B cell (primary cell): ENCODE measurements at regions not wholly inside any gene's neighbourhood (a gene's known extent, or its start where the extent isn't known, plus 50 kb on each side); places are given as distances from the start of the nearest gene placed in this dataset.

Experiments
- ATAC-seq: fragments of 200-7000 bp; cut with Tn5 transposase; one replicate; pipeline ENCODE4 v1.10.0; 2021; ENCODE audit warnings: low read depth, mild to moderate bottlenecking, moderate number of reproducible peaks, moderate library complexity
- CTCF ChIA-PET: fragments of 350-600 bp; sonication (Branson Sonifier 250); formaldehyde crosslinking; loops from one replicate; lab custom pipeline; 2021; ENCODE audit warnings: antibody characterized with exemption, inconsistent platforms; lab: Charles Lee
- POLR2A ChIA-PET: fragments of 350-600 bp; sonication (Branson Sonifier 250); formaldehyde crosslinking; loops from one replicate; lab custom pipeline; 2021; ENCODE audit warnings: antibody characterized with exemption; lab: Charles Lee
- DNase-seq: peaks from one replicate; pipeline ENCODE4 v3.0.0; 2013
- H2AFZ ChIP-seq: 2 replicates; pipeline ENCODE4 v1.6.1; 2012; ENCODE audit warnings: mild to moderate bottlenecking, low read depth, low read length; ENCODE audit not compliant: insufficient read depth, poor library complexity, severe bottlenecking
- H3K27ac ChIP-seq, 2 donors: 1 replicate in 1 of 2; 2 replicates in 1 of 2; pipeline ENCODE4 v1.5.1; 2012 to 2013; ENCODE audit warnings: low read length in 2 of 2, mild to moderate bottlenecking in 2 of 2, moderate library complexity in 1 of 2
- H3K27me3 ChIP-seq, 4 experiments: fragments of 200-600 bp in 1 of 4; sonication (generic) in 1 of 4; replicated peaks in 1 of 4; 1 replicate in 2 of 4; 2 replicates in 2 of 4; pipeline versions ENCODE4 v1.6.1 to v1.7.0; 2013 to 2016; ENCODE audit warnings: low read length in 3 of 4, mild to moderate bottlenecking in 2 of 4, mixed read lengths in 1 of 4, moderate library complexity in 1 of 4; ENCODE audit not compliant: insufficient read depth in 4 of 4, control insufficient read depth in 3 of 4; ENCODE audit errors: control extremely low read depth in 1 of 4
- H3K36me3 ChIP-seq, 2 experiments: replicated peaks in 1 of 2; 1 replicate in 1 of 2; 2 replicates in 1 of 2; pipeline versions ENCODE4 v1.6.1 to v1.7.1; 2013; ENCODE audit warnings: low read length in 1 of 2; ENCODE audit not compliant: insufficient read depth in 2 of 2, control insufficient read depth in 1 of 2; ENCODE audit errors: control extremely low read depth in 1 of 2, extremely low read depth in 1 of 2
- H3K4me1 ChIP-seq, 2 donors: fragments of 200-600 bp in 1 of 2; sonication (generic) in 1 of 2; 1 replicate in 1 of 2; 2 replicates in 1 of 2; pipeline versions ENCODE4 v1.5.1 to v1.6.1; 2013 to 2017; ENCODE audit warnings: low read length in 2 of 2; ENCODE audit not compliant: control insufficient read depth in 2 of 2, insufficient read depth in 2 of 2
- H3K4me2 ChIP-seq: replicated peaks from 2 replicates; pipeline ENCODE3; 2012; ENCODE audit warnings: mild to moderate bottlenecking, low read depth, low read length; ENCODE audit not compliant: poor library complexity, severe bottlenecking
- H3K4me3 ChIP-seq, 5 experiments: fragments of 200-600 bp in 1 of 5; sonication (generic) in 1 of 5; 1 replicate in 3 of 5; 2 replicates in 2 of 5; pipeline versions ENCODE4 v1.5.1 to v1.7.0; 2011 to 2016; ENCODE audit warnings: low read length in 4 of 5, mild to moderate bottlenecking in 4 of 5, low read depth in 2 of 5, control low read depth in 1 of 5, moderate library complexity in 1 of 5; ENCODE audit not compliant: insufficient read depth in 1 of 5; ENCODE audit errors: control extremely low read depth in 1 of 5, extremely low read depth in 1 of 5
- H3K79me2 ChIP-seq: fragments of 200-600 bp; sonication (generic); one replicate; pipeline ENCODE4 v1.6.0; 2016; ENCODE audit warnings: low read length; ENCODE audit not compliant: control insufficient read depth, insufficient read depth
- H3K9ac ChIP-seq: fragments of 200-600 bp; sonication (generic); 2 replicates; pipeline ENCODE4 v1.6.1; 2017; ENCODE audit warnings: mild to moderate bottlenecking, low read length, moderate library complexity
- H3K9me3 ChIP-seq, 3 donors: one replicate each; pipeline versions ENCODE4 v1.6.1 to v1.7.1; 2013; ENCODE audit warnings: low read length in 2 of 3; ENCODE audit not compliant: control insufficient read depth in 2 of 3, insufficient read depth in 1 of 3; ENCODE audit errors: control extremely low read depth in 1 of 3
- H4K20me1 ChIP-seq: 2 replicates; pipeline ENCODE4 v1.6.0; 2012; ENCODE audit warnings: mild to moderate bottlenecking, low read length; ENCODE audit not compliant: insufficient read depth, control insufficient read depth, poor library complexity, severe bottlenecking
- H3K27ac Mint-ChIP-seq: one replicate; pipeline ENCODE4 v1.8.0; 2021; ENCODE audit warnings: mixed read lengths
- H3K27me3 Mint-ChIP-seq: one replicate; pipeline ENCODE4 v1.8.0; 2021; ENCODE audit warnings: mixed read lengths
- H3K4me1 Mint-ChIP-seq: one replicate; pipeline ENCODE4 v1.8.0; 2021; ENCODE audit warnings: mixed read lengths
- H3K4me3 Mint-ChIP-seq: one replicate; pipeline ENCODE4 v1.8.0; 2021; ENCODE audit warnings: mixed read lengths
- H3K9me3 Mint-ChIP-seq: one replicate; pipeline ENCODE4 v1.8.0; 2022; ENCODE audit warnings: mixed read lengths; ENCODE audit not compliant: insufficient read depth
- CTCF ChIP-seq: fragments of 200-600 bp; IDR thresholded peaks from one replicate; pipeline ENCODE4 v1.8.0; 2022; ENCODE audit warnings: antibody characterized with exemption, mild to moderate bottlenecking
- EZH2 ChIP-seq: IDR thresholded peaks from 2 replicates; pipeline ENCODE4 v1.6.1; 2012; ENCODE audit warnings: borderline replicate concordance, low read depth, mild to moderate bottlenecking, moderate library complexity, low read length; ENCODE audit not compliant: insufficient read depth, poor library complexity, severe bottlenecking
- WGBS: methylation state at CpG from one replicate; pipeline ENCODE4 v1.1.5; 2013; ENCODE audit warnings: missing lambda C conversion rate; ENCODE audit not compliant: insufficient coverage; 5-methylcytosine and 5-hydroxymethylcytosine counted together
- intact Hi-C: fragments of 100-400 bp; cut with micrococcal nuclease; formaldehyde crosslinking; loops from one replicate; pipeline ENCODE4 v1.10.0; 2022

GRCh38 chr5:72615061-72615460 lies 107.9 kb upstream of the ZNF366 start:
- Histone ChIP-seq H3K4me2 (no peak overlapping the region), H3K4me3 (no peak overlapping the region), H3K9ac (no peak overlapping the region), H3K27me3 (no peaks in the 10 kb centered on the region), H3K36me3 (no peaks in the 10 kb centered on the region), H3K27ac (no peak overlapping the region), H2AFZ (no peak overlapping the region), H3K79me2 (no peaks in the 10 kb centered on the region), H3K9me3 (no peaks in the 10 kb centered on the region), H4K20me1 (no peaks in the 10 kb centered on the region), H3K4me1 (no peaks in the 10 kb centered on the region)
- CTCF ChIA-PET = no interaction called here
- H3K9me3 Mint-ChIP-seq = no peaks in the 10 kb centered on the region
- H3K27ac Mint-ChIP-seq = no peak overlapping the region
- no peaks in the 10 kb centered on the region for H3K4me1 Mint-ChIP-seq
- no peak for DNase-seq
- H3K4me3 Mint-ChIP-seq = no peak overlapping the region
- TF ChIP-seq EZH2 (no peak), CTCF (no peak)
- POLR2A ChIA-PET = no interaction called here
- ATAC-seq = no peak
- H3K27me3 Mint-ChIP-seq = peaks cover 20% of the 10 kb centered on the region
- intact Hi-C loops = no loop called here

DNA sequence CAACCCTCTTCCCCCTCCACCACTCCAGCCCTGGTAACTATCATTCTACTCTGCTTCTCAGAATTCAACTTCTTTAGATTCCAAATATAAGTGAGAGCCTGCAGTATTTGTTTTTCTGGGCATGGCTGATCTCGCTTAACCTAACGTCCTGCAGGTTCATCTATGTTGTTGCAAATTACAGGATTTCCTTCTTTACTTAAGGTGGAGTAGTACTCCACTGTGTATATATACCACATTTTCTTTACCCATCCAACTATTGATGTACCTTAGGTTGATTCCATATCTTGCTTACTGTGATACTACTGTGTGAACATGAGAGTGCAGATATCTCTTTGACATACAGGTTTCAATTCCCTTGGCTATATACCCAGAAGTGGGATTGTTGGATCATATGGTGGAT lies 106.3 kb upstream of the ZNF366 start:
- no peak overlapping the region for H3K4me3 ChIP-seq
- TF ChIP-seq EZH2 (no peak), CTCF (no peak)
- H3K36me3 ChIP-seq = no peaks in the 10 kb centered on the region
- intact Hi-C loops = no loop called here
- no peaks in the 10 kb centered on the region for H3K79me2 ChIP-seq
- no peak overlapping the region for H3K4me2 ChIP-seq
- no peak overlapping the region for H2AFZ ChIP-seq
- ATAC-seq = no peak
- H3K4me1 ChIP-seq = no peaks in the 10 kb centered on the region
- H3K9me3 ChIP-seq = no peaks in the 10 kb centered on the region
- H4K20me1 ChIP-seq = no peaks in the 10 kb centered on the region
- H3K27ac Mint-ChIP-seq = no peak overlapping the region
- H3K27me3 Mint-ChIP-seq = peaks cover 15% of the 10 kb centered on the region
- H3K9ac ChIP-seq = no peak overlapping the region
- no CpG with 5 or more reads among the region's 2 CpGs for WGBS
- POLR2A ChIA-PET = no interaction called here
- no peaks in the 10 kb centered on the region for H3K4me1 Mint-ChIP-seq
- no peak for DNase-seq
- H3K9me3 Mint-ChIP-seq = no peaks in the 10 kb centered on the region
- H3K27ac ChIP-seq = no peak overlapping the region
- CTCF ChIA-PET = no interaction called here
- no peaks in the 10 kb centered on the region for H3K27me3 ChIP-seq
- no peak overlapping the region for H3K4me3 Mint-ChIP-seq
